ENCODE measurements at regions not wholly inside any gene's neighbourhood (a gene's known extent, or its start where the extent isn't known, plus 50 kb on each side); places are given as distances from the start of the nearest gene placed in this dataset.
A peak's percentile ranks its signal among the peaks of the same experiment; 100 is the strongest.

DNA sequence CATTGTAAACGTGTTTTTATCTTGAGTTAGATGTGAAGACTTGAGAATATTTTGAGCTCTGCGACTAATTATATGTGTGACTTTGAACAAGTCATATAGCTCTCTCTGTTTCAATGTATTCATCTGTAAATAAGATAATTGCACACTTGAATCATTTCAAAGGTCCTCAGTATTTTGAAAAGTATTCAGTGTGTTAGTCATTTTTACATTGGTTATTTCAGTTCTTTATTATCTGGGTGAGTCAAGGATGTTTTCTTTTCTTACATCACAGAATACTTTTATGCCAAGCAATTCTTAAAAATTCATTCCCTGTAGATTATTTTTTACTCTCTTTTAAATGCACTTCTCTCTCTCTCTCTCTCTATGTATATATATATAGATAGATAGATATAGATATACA lies 1098.0 kb upstream of the ZEB2 start:
- peak overlapping the region; percentile 75 for H3K27ac Mint-ChIP-seq (ENCODE audit: unreplicated experiment)
- TF ChIP-seq, protein P1, sequence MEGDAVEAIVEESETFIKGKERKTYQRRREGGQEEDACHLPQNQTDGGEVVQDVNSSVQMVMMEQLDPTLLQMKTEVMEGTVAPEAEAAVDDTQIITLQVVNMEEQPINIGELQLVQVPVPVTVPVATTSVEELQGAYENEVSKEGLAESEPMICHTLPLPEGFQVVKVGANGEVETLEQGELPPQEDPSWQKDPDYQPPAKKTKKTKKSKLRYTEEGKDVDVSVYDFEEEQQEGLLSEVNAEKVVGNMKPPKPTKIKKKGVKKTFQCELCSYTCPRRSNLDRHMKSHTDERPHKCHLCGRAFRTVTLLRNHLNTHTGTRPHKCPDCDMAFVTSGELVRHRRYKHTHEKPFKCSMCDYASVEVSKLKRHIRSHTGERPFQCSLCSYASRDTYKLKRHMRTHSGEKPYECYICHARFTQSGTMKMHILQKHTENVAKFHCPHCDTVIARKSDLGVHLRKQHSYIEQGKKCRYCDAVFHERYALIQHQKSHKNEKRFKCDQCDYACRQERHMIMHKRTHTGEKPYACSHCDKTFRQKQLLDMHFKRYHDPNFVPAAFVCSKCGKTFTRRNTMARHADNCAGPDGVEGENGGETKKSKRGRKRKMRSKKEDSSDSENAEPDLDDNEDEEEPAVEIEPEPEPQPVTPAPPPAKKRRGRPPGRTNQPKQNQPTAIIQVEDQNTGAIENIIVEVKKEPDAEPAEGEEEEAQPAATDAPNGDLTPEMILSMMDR (IDR thresholded peaks at IDR 0.05), result no peak
- H3K36me3 Mint-ChIP-seq (ENCODE audit: low read depth), result no peaks in the 10 kb centered on the region
- H3K4me1 Mint-ChIP-seq (ENCODE audit: low read depth), result peaks cover 12% of the 10 kb centered on the region
- no peaks in the 10 kb centered on the region for H3K27me3 Mint-ChIP-seq (ENCODE audit: low read depth)
- no peak for DNase-seq (ENCODE audit: low spot score)
- no peak overlapping the region for H3K4me3 Mint-ChIP-seq (ENCODE audit: unreplicated experiment)
- H3K9me3 Mint-ChIP-seq (ENCODE audit: low read depth), result no peaks in the 10 kb centered on the region

DNA sequence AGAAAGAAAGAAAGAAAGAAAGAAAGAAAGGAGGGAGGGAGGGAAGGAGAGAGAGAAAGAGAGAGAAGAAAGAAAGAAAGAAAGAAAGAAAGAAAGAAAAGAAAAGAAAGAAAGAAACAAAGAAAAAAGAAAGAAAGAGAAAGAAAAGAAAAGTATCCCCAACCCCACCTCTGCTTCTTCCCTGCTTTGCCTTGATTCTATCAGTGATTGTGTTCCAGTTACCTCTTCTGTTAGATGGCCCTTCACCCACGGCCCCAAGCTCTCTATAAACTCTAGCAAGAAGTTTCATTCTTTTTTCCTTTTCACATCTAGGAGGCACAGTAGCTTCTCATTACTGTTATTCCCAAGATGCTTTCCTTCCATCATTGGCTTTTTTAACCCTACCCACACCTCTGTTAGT lies 1097.5 kb upstream of the ZEB2 start:
- no peak for DNase-seq (ENCODE audit: low spot score)
- TF ChIP-seq, protein P1 (IDR thresholded peaks at IDR 0.05), result no peak
- Mint-ChIP-seq H3K36me3 (ENCODE audit: low read depth) (no peaks in the 10 kb centered on the region), H3K4me1 (ENCODE audit: low read depth) (peaks cover 7% of the 10 kb centered on the region), H3K4me3 (ENCODE audit: unreplicated experiment) (no peak overlapping the region), H3K27me3 (ENCODE audit: low read depth) (no peaks in the 10 kb centered on the region), H3K27ac (ENCODE audit: unreplicated experiment) (peak overlapping the region; percentile 75), H3K9me3 (ENCODE audit: low read depth) (no peaks in the 10 kb centered on the region)

DNA sequence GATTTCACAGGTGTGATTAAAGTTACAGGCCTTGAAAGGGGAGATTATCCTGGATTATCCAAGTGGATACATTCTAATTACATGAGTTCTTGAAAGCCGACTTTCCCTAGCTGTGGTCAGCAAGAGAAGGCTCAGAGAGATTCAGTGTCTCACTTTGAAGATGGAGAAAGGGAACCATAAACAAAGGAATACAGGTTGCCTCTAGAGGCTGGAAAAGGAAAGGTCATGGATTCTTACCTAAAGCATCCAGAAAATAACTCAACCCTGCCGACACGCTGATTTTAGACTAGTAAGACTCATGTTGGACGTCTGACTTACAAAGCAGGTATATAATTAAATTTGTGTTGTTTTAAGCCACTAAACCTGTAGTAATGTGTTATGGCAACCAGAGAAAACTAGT lies 1095.7 kb upstream of the ZEB2 start:
- H3K36me3 Mint-ChIP-seq (ENCODE audit: low read depth), result no peaks in the 10 kb centered on the region
- TF ChIP-seq, protein P1 (IDR thresholded peaks at IDR 0.05), result no peak
- H3K27me3 Mint-ChIP-seq (ENCODE audit: low read depth), result no peaks in the 10 kb centered on the region
- no peak overlapping the region for H3K27ac Mint-ChIP-seq (ENCODE audit: unreplicated experiment)
- peaks cover 7% of the 10 kb centered on the region for H3K4me1 Mint-ChIP-seq (ENCODE audit: low read depth)
- H3K9me3 Mint-ChIP-seq (ENCODE audit: low read depth), result no peaks in the 10 kb centered on the region
- no peak for DNase-seq (ENCODE audit: low spot score)
- H3K4me3 Mint-ChIP-seq (ENCODE audit: unreplicated experiment), result no peak overlapping the region

DNA sequence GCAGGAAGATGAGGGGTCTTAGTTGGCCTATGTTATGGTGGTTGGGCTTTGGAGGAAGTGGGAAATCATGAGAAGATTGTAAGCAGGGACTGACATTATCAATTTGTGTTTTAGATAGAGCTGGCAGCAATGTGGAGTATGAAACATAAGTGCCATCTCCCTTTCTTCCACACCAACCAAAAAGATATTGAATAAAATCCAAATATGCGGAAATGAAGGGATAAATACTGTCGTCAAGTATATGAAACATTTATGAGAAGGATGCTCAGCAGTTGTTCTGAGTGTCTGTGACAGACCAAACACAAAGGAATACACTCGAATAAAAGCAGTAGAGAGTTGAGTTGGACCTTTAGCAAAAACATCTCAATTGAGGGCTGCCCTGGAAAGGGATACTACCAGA lies 1090.0 kb upstream of the ZEB2 start:
- no peak overlapping the region for H3K27ac Mint-ChIP-seq (ENCODE audit: unreplicated experiment)
- TF ChIP-seq, protein P1 (IDR thresholded peaks at IDR 0.05), result no peak
- no peak for DNase-seq (ENCODE audit: low spot score)
- no peaks in the 10 kb centered on the region for H3K4me1 Mint-ChIP-seq (ENCODE audit: low read depth)
- H3K9me3 Mint-ChIP-seq (ENCODE audit: low read depth), result no peaks in the 10 kb centered on the region
- H3K36me3 Mint-ChIP-seq (ENCODE audit: low read depth), result no peaks in the 10 kb centered on the region
- no peaks in the 10 kb centered on the region for H3K27me3 Mint-ChIP-seq (ENCODE audit: low read depth)
- H3K4me3 Mint-ChIP-seq (ENCODE audit: unreplicated experiment), result no peak overlapping the region

DNA sequence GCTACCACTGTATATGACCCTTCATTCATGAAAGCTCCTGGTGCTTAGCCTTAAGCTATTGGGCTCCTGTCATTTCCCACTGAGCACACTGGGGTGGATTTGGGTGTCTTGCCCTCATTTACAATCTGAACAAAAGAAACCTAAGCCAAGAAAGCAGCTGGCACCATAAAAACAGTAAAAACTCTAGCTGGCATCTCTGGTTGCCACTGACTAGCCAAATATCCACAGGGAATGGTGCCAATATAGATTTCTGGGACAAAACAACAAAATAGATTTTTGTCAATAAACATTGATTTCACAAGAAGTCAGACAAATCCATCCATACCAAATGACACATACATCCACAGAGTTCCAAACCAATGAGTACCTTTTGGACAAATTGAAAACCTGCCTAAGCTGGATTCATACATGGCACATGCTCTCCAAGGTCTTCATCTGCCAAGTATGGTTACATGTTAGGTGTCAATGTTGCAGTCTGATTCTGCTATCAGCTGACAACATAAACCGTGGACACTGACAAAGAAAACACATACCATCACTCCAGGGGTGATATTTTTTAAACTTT lies 1081.5 kb upstream of the ZEB2 start:
- no peak for DNase-seq (ENCODE audit: low spot score)
- Mint-ChIP-seq H3K36me3 (ENCODE audit: low read depth) (no peaks in the 10 kb centered on the region), H3K27me3 (ENCODE audit: low read depth) (no peaks in the 10 kb centered on the region), H3K4me3 (ENCODE audit: unreplicated experiment) (no peak overlapping the region), H3K27ac (ENCODE audit: unreplicated experiment) (no peak overlapping the region), H3K4me1 (ENCODE audit: low read depth) (peaks cover 22% of the 10 kb centered on the region), H3K9me3 (ENCODE audit: low read depth) (peaks cover 9% of the 10 kb centered on the region)
- TF ChIP-seq, protein P1 (IDR thresholded peaks at IDR 0.05), result no peak
